Left cardiac atrium (tissue), 4 donors: ENCODE measurements at regions not wholly inside any gene's neighbourhood (a gene's known extent, or its start where the extent isn't known, plus 50 kb on each side); places are given as distances from the start of the nearest gene placed in this dataset.
A peak's percentile ranks its signal among the peaks of the same experiment; 100 is the strongest.

Experiments
- ATAC-seq, 2 donors: fragments of 200-7000 bp; cut with Tn5 transposase; one replicate each; pipeline ENCODE4 v1.9.1; 2020; ENCODE audit warnings: mild to moderate bottlenecking in 2 of 2, moderate library complexity in 2 of 2
- DNase-seq: peaks from one replicate; pipeline ENCODE4 v3.0.0-alpha.2; 2020
- intact Hi-C, 2 donors: fragments of 100-400 bp; cut with DNase I; formaldehyde crosslinking; loops; one replicate each; pipeline versions ENCODE4 v1.14.1 to v1.15.1; 2022 to 2023
- donor health status: DM: no; HTN: yes; CAD: no.
- donor health status: DM: no; HTN: yes; CAD: no; lungs with severe emphysema.
- donor health status: DM: yes; HTN: yes; CAD: no.
- donor health status: Dilated cardiomyopathy.

DNA sequence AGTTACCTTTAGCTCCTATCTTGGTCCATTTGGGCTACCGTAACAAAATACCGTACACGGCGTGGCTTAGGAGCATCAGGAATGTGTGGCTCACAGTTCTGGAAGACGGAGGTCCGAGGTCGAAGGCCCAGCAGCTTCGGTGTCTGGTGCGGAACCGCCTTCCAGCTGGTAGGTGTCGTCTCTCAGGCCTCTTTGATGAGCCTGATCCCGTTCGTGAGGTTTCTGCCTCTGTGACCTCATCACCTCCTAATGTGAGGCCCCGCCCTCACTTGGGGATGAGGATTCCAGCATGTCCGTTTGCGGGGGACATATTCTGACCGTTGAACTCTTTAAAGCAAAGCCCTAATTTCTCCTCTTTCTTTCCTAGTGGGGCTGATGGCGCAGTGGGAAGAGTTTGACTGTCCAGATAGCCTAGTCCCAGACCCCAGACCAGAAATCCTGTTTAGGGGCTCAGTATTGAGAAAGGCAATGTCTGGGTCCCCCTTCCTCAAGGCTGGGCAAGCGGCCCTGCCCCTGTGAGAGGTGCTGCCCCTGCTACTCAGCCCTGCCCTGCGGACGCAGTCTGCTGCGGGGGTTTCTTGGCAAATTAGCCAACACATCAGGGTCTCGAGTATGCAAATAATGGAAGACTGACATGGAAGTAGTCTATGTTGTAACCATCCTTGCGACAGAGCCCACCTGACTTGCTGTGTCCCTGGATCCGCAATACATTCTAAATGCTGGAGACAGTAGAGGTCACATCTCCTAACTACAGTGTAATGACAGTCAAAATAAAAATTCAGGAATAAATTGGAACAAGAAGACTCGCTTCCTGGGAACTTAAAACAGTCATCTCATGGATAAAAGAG, 128.0 kb downstream of the ASB1 start:
- intact Hi-C loops, result no loop called here
- DNase-seq (no peak), ATAC-seq (no peak)

DNA sequence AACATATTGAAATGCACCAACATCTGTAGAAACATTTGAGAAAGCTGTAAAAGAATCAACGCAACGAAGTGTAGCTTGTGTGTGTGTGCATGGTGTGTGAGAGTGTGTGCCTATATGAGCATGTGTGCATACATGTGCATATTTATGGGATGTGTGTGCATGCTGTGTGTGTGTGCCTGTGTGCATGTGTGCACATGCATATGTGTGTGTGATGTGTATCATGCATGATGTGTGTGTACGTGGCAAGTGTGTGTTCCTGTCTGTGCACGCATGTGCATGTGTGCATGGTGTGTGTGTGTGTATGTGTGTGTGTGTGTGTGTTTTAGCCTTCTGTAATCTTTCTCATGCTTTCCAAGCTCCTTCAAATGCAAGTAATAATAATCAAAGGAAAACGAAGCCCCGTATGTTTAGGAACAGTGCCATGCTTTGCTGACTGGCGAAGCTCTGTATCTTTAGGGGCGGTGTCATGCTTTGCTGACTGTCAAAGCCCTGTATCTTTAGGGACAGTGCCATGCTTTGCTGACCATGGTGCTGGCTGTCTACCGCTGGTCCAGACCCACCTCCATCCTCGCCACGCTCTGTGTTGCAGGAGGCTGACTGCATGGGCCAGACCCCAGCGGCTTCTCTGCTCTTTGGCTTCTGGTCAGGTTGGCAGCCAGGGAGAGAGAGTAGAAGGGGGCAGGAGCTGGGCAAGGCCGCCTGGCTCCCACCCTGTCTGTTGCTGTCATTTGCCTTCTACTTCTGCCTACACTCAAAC, 129.2 kb downstream of the ASB1 start:
- intact Hi-C loops, result no loop called here
- no peak for DNase-seq

DNA sequence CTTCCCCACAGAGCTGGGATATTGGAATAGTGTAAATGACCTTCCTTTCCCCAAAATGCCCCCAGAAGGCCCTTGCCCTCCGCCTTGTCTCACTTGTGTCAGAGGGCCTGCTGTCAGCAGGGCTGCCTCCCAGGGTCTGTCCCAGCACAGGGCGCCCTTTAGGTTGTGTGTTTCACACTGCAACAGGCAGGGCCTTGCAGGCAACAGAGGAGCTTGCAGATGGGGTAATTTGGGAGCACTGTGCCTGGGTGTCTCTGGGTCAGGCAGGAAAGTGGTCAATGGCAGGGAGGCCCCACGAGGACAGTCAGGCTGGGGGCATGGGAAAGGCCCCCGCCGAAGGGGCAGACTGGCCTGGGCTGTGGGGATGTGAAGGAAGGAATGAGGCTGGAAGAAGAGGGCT, 130.7 kb downstream of the ASB1 start:
- ATAC-seq (no peak), DNase-seq (no peak)
- intact Hi-C loops, result no loop called here

More for the DNA sequence above, 129.2 kb downstream of the ASB1 start:
- ATAC-seq, result no peak

DNA sequence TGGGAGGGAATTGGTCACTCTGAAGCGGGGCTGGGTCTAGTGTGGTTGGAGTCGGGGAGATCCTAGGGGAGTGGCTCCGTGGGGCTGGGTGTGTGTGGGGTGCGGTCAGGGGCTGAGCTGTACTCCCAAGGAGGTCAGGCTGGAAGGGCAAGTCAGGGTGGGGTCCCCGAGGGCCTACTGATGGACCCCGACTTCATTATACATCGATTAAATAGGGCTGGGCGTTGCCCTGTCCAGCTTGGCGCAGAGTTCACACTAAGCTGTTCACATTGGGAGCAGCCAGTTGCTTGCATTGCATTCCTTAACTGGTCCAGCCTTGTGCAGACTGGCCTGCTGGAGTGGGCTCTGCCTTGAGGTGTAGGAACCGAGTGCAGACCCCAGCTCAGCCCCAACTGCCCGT, 131.2 kb downstream of the ASB1 start:
- intact Hi-C loops, result no loop called here
- ATAC-seq (no peak), DNase-seq (no peak)

DNA sequence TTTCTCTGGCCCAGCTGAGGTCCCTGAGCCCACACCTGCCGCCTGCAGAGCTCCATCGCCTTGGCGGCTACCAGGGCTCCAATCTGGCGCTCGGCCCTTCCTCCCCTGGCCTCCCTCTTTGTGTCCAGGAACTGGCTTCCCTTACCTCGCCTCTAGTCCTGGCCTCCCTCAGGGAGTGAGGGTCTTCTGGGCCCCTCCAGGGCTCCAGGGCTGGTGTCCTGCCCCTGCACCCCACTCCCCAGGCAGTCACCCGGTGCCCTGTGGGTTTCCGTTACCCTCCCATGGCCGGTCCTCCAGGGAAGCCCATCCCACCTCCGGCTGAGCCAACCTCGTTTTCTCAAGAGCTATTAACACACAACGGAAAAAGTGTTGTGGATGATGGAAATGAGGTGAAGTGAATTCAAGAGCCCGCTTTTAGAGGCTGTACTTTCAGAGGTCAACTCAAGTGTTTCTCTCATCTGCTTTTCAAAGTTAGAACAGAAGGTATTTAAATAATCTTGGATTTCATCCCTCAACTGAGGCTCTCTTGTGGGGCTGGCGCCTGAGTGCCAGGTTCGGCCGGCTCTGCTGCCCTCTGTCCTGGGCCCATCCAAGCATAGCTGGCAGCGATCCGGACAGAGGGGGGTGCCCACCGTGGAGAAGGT, 131.9 kb downstream of the ASB1 start:
- DNase-seq, result no peak
- intact Hi-C loops, result no loop called here

DNA sequence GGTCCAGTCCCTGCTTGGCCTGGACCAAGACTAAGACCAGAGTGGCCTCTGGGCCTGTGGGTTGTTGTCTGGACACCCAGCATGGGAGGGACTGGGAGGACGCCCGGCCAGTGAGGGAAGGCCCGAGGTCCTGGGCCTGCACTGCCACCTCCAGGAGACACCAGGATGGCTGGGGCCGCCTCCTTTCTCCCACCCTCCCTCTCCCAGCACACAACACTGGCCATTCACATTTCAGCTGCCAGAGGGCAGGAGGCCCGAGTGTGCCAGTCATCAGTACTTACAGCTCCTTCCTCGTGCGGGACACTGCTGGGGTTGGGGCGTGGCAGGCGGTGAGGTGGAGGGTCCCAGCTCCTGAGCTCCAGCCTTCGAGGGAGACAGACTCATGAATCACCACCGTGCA, 133.5 kb downstream of the ASB1 start:
- intact Hi-C loops, result no loop called here
- DNase-seq, result no peak

More for the DNA sequence above, 131.9 kb downstream of the ASB1 start:
- peak in 1 of 2 donors; percentile 19 for ATAC-seq

DNA sequence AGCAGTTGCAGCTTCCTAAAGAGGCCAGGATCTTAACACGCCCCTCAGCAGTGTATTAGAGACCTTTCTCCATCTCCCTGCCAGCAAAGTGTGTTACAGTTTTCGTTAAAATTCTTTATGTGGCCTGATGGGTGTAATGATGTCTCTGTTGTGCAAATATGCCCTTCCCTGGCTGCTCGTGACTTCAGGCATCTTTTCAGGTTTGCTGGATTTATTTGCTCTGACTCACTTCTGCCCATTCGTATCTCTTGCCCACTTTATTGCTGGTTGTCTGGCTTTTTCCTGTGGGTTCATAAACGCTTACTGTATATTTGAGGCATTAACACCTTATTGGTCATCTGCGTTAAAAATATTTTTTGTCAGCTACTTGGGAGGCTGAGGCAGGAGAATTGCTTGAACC, 134.5 kb downstream of the ASB1 start:
- ATAC-seq, result no peak
- no peak for DNase-seq
- intact Hi-C loops, result no loop called here

More for the DNA sequence above, 133.5 kb downstream of the ASB1 start:
- no peak for ATAC-seq

DNA sequence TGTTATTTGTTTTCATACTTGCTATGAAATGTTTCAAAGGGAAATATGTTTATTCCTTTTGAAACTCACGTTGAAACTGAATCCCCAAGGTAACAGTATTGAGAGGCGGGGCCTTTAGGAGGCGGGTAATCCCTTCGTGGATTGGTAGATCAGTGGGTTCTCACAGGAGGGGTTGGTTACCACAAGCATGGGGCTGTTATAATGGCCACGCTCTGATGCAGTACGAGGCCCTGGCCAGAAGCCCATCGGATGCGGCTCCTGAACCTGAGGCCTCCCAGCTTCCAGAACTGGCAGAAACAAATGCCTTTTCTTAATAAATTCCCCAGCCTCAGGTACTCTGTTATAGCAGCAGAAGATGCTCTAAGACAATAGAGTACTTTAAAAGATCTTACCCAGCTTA, 135.7 kb downstream of the ASB1 start:
- ATAC-seq (no peak), DNase-seq (no peak)
- intact Hi-C loops, result no loop called here

DNA sequence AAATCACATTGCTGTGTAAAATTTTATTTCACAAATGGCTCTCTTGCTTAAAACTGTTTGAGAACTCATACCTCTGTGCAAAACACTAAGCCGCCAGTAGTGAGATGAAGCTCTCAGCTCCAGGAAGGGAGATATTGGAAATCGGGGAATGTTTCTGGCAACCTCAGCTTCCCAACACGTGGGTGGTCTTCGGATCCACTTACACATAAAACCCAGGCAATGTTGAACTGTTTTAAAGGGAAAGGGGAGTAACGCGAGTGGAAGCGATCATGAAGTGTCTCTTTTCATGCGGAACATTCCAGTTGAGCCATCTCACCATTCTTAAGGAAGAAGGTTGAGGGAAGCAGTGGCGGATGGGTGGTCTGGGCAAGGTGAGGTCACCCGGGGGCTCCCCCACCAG, 136.8 kb downstream of the ASB1 start:
- intact Hi-C loops, result no loop called here

DNA sequence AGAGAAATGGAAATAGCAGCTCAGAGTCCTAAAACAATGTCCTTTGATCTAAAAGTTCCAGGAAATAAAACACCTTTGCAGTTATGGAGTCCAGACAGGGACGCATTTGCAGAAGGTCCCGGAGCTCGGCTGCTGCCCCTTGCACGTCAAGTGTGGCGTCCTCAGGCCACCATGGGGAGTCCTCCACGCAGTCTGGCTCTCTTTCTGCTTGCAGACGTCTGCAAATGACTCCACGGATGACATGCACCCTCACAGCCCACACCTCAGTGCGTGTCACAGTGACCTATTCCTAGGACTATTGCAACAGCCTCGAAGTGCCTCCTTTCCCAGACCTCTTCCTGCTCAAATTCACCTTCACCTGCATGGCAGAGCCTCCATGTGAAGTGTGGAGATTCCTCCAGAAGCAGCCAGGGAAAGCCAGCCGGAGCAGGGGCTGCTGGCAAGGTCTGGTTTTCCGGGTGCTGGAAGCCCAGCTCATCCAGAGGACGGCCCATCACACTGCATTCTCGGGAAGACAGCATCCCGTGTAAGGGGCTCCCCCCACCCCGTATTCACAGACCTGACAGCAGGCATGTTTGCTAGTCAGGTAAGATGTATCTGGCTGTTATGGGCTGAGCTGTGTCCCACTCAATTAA, 137.7 kb downstream of the ASB1 start:
- no peak for ATAC-seq
- intact Hi-C loops, result no loop called here
- DNase-seq, result no peak

More for the DNA sequence above, 136.8 kb downstream of the ASB1 start:
- no peak for DNase-seq
- no peak for ATAC-seq

DNA sequence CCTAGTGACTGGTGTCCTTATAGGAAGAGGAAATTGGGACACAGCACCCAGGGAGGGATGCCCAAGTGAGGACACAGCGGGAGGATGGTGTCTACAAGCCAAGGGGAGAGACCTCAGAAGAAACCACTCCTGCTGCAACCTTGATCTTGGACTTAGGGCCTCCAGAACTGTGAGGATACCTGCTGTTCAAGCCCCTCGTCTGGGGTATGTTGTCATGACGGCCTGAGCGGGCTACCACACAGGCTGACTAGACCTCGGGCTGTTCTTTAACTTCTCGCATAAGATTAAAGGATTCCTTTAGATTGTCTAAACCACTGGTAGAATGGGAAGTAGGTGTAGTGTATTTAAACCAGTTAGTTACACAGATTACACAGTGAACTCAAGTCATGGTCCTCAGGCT, 138.3 kb downstream of the ASB1 start:
- DNase-seq, result no peak

DNA sequence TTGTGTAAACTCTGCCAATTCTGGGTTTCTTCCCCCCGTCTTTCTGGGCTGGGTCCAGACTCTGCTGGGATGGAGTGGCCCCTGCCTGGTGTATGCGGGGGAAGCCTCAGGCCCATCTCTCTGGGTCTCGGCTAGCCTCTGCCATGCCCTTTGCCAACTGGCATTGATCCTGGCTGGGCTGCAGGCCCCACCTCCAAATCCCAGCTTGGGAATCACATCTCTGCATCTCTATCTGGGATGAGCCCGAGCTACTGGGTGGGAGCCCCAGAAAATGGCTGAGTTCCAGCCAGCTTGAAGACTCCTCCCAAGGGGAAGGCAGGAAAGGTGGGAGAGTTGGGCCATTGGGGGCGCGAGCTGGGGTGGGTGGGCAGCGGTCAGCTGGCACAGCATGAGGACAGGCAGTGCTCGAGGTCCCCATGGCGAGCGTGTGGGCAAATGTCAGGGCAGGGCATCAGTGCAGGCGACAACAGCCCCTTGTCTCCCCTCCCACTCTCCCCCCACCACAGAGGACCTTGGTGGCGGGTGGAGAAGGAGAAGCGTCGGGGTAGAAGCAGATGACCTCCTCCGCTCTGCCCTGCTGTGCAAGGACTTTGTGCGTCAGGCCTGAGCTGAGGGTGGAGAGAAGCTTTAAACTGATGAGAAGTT, 139.4 kb downstream of the ASB1 start:
- ATAC-seq, result no peak
- intact Hi-C loops, result no loop called here
- no peak for DNase-seq

More for the DNA sequence above, 138.3 kb downstream of the ASB1 start:
- no peak for ATAC-seq
- intact Hi-C loops, result no loop called here

DNA sequence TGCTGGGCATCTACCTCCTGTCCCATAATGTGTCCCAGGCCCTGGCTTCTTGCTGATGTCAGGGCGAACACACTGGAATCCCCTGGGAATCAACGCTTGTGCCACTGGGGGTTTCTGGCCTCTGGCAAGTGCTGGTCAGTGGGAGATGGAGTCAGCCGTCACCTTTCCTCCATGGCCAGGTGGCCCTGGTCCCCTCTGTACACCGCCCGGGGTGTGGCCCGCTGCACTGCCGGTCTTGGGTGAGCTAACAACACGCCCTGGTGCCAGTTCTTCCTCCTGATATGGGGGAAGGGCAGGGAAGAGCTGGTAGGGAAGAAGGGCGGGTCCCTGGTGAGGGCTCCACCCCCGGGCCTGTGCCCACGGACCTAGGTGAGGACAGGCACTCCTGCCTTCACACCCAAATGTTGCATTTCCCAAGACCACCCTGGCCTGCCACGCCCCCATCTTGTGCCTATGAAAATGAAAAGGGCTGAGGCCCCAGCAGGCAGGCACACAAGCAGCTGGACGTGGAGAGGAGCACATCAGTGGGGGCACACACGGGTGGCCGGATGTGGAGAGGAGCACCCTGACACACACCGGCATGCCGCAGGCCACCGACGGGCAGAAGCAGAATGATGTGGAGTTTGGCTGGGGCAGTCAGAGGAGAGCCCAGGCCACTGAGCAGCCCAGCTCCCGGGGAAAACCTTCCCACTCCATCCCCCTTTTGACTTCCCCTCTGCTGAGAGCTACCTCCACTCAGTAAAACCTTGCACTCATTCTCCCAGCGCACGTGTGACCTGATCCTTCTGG, 140.5 kb downstream of the ASB1 start:
- no peak for ATAC-seq
- no peak for DNase-seq
- intact Hi-C loops, result no loop called here

DNA sequence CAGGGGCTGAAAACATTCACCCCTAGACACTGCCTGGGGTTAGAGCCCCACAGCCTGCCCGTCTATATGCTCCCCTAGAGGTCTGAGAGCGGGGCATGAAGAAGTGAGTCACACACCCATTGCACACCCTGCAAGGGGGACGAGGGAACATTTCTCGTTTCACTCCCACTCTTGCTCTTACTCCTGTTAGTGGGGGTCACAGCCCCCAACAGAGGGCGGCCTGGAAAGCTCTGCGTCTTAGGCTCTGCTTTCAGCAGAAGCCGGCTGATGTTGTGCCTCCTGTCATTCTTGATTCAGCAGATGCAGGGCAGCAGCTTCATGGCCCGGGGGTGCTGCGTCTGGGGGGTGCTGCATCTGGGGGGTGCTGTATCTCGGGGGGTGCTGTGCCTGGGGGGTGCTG, 141.3 kb downstream of the ASB1 start:
- intact Hi-C loops, result no loop called here
- DNase-seq (no peak), ATAC-seq (no peak)

DNA sequence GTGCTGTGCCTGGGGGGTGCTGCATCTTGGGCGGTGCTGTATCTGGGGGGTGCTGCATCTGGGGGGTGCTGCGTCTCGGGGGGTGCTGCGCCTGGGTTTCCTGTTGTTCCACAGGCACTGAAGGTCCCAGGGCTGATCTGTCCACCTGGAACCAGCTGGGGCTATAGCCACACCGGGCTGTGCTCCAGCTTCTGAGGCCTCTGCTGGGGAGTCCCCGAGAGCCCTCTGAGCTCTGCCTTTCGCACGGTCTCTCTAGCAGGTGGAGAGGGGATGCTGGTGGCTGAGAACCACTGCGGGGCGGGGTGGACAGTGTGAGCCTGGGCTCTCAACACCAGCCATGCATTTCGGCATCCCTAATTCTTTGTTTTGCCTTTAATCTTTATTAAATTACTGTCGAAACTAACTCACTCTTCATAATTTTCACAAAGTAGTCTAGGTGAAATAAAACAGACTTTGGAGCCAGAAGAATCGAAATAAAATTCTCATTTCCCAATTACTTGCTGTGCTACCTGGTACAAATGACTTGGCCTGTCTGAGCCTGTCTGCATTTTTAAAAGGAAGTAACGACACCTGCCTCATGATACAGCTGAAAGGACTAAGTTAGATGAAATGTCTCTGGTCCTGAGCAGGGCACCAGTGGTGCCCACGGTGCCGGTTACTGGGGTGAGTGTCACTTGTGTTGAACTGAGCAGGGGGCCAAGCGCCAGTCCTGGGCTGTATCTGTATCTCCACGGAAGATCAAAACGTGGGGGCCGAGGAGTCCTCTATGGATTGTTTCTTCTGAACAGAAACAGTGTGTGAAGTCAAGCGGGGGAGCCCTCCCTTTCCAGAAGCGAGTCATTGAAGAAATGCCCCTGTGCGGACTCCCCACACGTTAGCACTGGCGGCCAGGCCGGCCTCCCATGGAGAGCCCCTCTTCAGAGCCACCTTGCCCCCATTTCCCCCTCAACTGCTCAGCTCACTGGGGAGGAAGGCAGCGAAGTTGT, 142.0 kb downstream of the ASB1 start:
- ATAC-seq, result no peak
- DNase-seq, result no peak
- intact Hi-C loops, result no loop called here

DNA sequence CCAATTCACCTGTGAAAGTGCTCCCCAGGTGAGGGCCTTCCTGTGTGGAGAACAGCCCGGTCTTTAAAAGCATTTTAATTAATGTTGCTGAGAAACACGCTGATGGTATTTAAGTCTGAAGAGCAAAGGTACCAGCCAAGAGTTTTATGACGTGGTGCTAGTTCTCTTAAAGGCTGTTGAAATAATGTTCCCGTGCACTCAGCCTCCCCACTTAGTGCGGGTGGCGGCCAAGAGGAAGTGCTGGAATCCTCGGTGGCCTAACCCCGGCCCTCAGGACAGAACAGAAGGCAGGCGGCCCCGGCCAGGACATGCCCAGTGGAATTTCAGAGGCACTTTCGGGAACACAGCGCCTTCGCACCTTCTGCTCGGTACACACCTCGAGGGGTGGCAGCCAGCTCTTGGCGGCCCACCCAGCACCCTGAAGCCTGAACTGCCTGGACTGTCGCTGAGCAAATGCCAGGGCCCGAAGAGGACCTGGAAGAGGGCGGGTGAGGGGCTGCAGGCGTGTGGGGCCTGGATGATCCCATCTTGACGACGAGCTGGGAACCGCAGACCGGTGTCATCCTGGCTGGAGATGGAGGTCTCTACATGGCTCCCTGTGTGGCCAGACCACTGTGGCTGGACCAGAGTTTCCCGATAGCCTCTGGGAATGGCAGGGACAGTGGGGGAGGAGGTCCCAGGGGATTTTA, 142.9 kb downstream of the ASB1 start:
- intact Hi-C loops, result no loop called here
- peak; percentile 57 for DNase-seq

DNA sequence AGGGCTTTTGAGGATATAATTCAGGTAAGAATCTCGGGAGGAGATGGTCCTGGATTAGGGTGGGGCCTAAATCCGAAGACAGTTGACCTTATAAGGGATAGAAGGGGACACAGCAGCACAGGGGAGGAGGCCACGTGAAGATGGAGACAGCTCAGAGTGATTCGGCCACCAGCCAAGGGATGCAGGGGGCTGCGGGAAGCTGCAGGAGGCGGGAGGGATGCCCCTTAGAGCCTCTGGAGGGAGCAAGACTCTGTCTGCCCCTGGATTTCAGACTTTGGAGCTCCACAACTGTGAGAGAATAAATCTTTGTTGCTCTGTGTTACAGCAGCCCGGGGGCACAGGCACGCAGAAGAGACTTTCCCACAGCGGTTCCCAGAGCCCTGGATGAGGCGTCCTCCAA, 143.7 kb downstream of the ASB1 start:
- intact Hi-C loops, result no loop called here
- DNase-seq (no peak), ATAC-seq (no peak)

More for the DNA sequence above, 142.9 kb downstream of the ASB1 start:
- no peak for ATAC-seq
